HepG2 (cell line): ENCODE measurements at regions not wholly inside any gene's neighbourhood (a gene's known extent, or its start where the extent isn't known, plus 50 kb on each side); places are given as distances from the start of the nearest gene placed in this dataset.

Experiments
- ATAC-seq: fragments of 200-7000 bp; cut with Tn5 transposase; 3 replicates; pipeline ENCODE4 v1.9.1; 2020; ENCODE audit warnings: mild to moderate bottlenecking, moderate library complexity
- BruUV-seq: library from RNA; stranded (reverse); fragments of 400-500 nt; replicated peaks from 2 replicates; lab custom pipeline; 2021; lab: Mats Ljungman, UMichigan
- CTCF ChIA-PET: fragments of 300-600 bp; formaldehyde crosslinking; extraction: SDS; loops from one replicate; lab custom pipeline; 2021; ENCODE audit warnings: low total read pairs, inconsistent platforms, low intra/inter-chr PET ratio; lab: Yijun Ruan, JAX
- POLR2A ChIA-PET: fragments of 350-600 bp; sonication (Branson Sonifier 250); formaldehyde crosslinking; loops from one replicate; lab custom pipeline; 2020; ENCODE audit warnings: antibody characterized with exemption, inconsistent platforms; lab: Yijun Ruan, JAX
- DNase-seq: peaks from one replicate; pipeline ENCODE4 v3.0.0-alpha.2; 2015; ENCODE audit warnings: low spot score
- FAIRE-seq: peaks from 3 replicates; lab custom pipeline; 2011; peaks lifted over from hg19 to GRCh38; lab: Jason Lieb, UNC
- H2AFZ ChIP-seq: one replicate; pipeline ENCODE4 v1.6.1; 2011; ENCODE audit warnings: low read length, inconsistent platforms
- H3K27ac ChIP-seq: fragments of 300-600 bp; 3 replicates; pipeline ENCODE4 v1.8.0; 2011; ENCODE audit warnings: mixed run types, mild to moderate bottlenecking, mixed read lengths, low read length, inconsistent platforms; ENCODE audit not compliant: insufficient read depth; ENCODE audit errors: extremely low read length
- H3K27me3 ChIP-seq, 2 experiments: fragments of 200-600 bp in 1 of 2; 2 replicates in 1 of 2; 3 replicates in 1 of 2; pipeline versions ENCODE4 v1.6.0 to v1.8.0; 2011; ENCODE audit warnings: low read length in 2 of 2, mild to moderate bottlenecking in 2 of 2, moderate library complexity in 2 of 2, inconsistent platforms in 1 of 2; ENCODE audit not compliant: insufficient read depth in 2 of 2, control insufficient read depth in 1 of 2
- H3K36me3 ChIP-seq, 2 experiments: fragments of 200-600 bp in 1 of 2; replicated peaks in 1 of 2; 2 replicates in 1 of 2; 3 replicates in 1 of 2; pipeline versions ENCODE4 v1.5.1 to v1.8.0; 2011; ENCODE audit warnings: low read length in 2 of 2, inconsistent platforms in 1 of 2; ENCODE audit not compliant: insufficient read depth in 2 of 2, control insufficient read depth in 1 of 2
- H3K4me1 ChIP-seq: 2 replicates; pipeline ENCODE4 v1.5.1; 2012; ENCODE audit warnings: low read length, inconsistent platforms; ENCODE audit not compliant: insufficient read depth
- H3K4me2 ChIP-seq: 2 replicates; pipeline ENCODE4 v1.6.0; 2011; ENCODE audit warnings: low read depth, low read length, inconsistent platforms
- H3K4me3 ChIP-seq, 3 experiments: fragments of 200-600 bp in 1 of 3; sonication (generic), shearing (Covaris generic) in 1 of 3; replicated peaks in 1 of 3; 2 replicates each; pipeline ENCODE4 v1.5.1; 2011 to 2016; ENCODE audit warnings: low read length in 3 of 3, inconsistent platforms in 2 of 3, low read depth in 2 of 3, mild to moderate bottlenecking in 2 of 3, control low read depth in 1 of 3, mixed read lengths in 1 of 3; ENCODE audit not compliant: insufficient read depth in 1 of 3
- H3K79me2 ChIP-seq: one replicate; pipeline ENCODE4 v1.6.1; 2011; ENCODE audit warnings: low read length, inconsistent platforms; ENCODE audit not compliant: insufficient read depth
- H3K9ac ChIP-seq: 2 replicates; pipeline ENCODE4 v1.6.0; 2011; ENCODE audit warnings: mild to moderate bottlenecking, low read depth, low read length, inconsistent platforms; ENCODE audit not compliant: insufficient read depth
- H3K9me3 ChIP-seq: 2 replicates; pipeline ENCODE4 v1.5.1; 2012; ENCODE audit warnings: mild to moderate bottlenecking, low read length
- H4K20me1 ChIP-seq: 2 replicates; pipeline ENCODE4 v1.6.0; 2011; ENCODE audit warnings: inconsistent platforms, mild to moderate bottlenecking, low read length, moderate library complexity; ENCODE audit not compliant: insufficient read depth
- AKAP8 ChIP-seq: sonication (generic); formaldehyde crosslinking; IDR thresholded peaks from 2 replicates; pipeline ENCODE4 v1.5.1; 2020; ENCODE audit warnings: mild to moderate bottlenecking, missing genetic modification reagents
- ARHGAP35 ChIP-seq: sonication (generic); formaldehyde crosslinking; IDR thresholded peaks from 2 replicates; pipeline ENCODE4 v1.9.0; 2022; ENCODE audit warnings: mild to moderate bottlenecking, inconsistent platforms, moderate library complexity, missing genetic modification reagents, borderline replicate concordance
- CEBPZ ChIP-seq: IDR thresholded peaks from 2 replicates; pipeline ENCODE4 v1.6.1; 2012; ENCODE audit warnings: low read length, improper control_type of control experiment
- FIP1L1 ChIP-seq: fragments of 200-400 bp; formaldehyde crosslinking; IDR thresholded peaks from 2 replicates; pipeline ENCODE4 v1.6.1; 2018; ENCODE audit warnings: low read depth, mild to moderate bottlenecking, low read length, moderate library complexity, borderline replicate concordance; ENCODE audit not compliant: insufficient read depth
- GATAD2A ChIP-seq: IDR thresholded peaks from 2 replicates; pipeline ENCODE4 v1.6.1; 2016
- GTF2F1 ChIP-seq: fragments of 150-350 bp; IDR thresholded peaks from 2 replicates; pipeline ENCODE4 v1.6.1; 2014; ENCODE audit warnings: low read length
- HNF4G ChIP-seq, 2 experiments: sonication (generic) in 1 of 2; formaldehyde crosslinking in 1 of 2; IDR thresholded peaks; 2 replicates each; pipeline versions ENCODE4 v1.4.0 to v1.6.1; 2011 to 2020; ENCODE audit warnings: borderline replicate concordance in 2 of 2, low read depth in 2 of 2, mild to moderate bottlenecking in 2 of 2, low read length in 1 of 2, missing genetic modification reagents in 1 of 2, moderate library complexity in 1 of 2
- JDP2 ChIP-seq: sonication (generic); formaldehyde crosslinking; IDR thresholded peaks from 2 replicates; pipeline ENCODE4 v1.8.1; 2022; ENCODE audit warnings: missing genetic modification reagents, borderline replicate concordance
- JUNB ChIP-seq: sonication (generic); formaldehyde crosslinking; IDR thresholded peaks from 2 replicates; pipeline ENCODE4 v1.8.0; 2022; ENCODE audit warnings: missing genetic modification reagents, mild to moderate bottlenecking, borderline replicate concordance
- KDM5A ChIP-seq: fragments of 200-600 bp; sonication (generic); IDR thresholded peaks from 2 replicates; pipeline ENCODE4 v1.7.0; 2018; ENCODE audit warnings: antibody characterized with exemption, mild to moderate bottlenecking, low read length, borderline replicate concordance
- KDM6A ChIP-seq: IDR thresholded peaks from 2 replicates; pipeline ENCODE4 v1.6.1; 2016; ENCODE audit warnings: low read depth
- SOX13 ChIP-seq, 3 experiments: fragments of 450-650 bp in 1 of 3; sonication (generic) in 1 of 3; formaldehyde crosslinking in 1 of 3; IDR thresholded peaks in 2 of 3; conservative IDR thresholded peaks in 1 of 3; 2 replicates each; pipeline versions ENCODE4 v1.5.0 to v1.6.1; 2016 to 2020; ENCODE audit warnings: antibody characterized with exemption in 1 of 3, mild to moderate bottlenecking in 1 of 3, missing compliant biosample characterization in 1 of 3, missing genetic modification reagents in 1 of 3, moderate library complexity in 1 of 3
- SOX6 ChIP-seq, 2 experiments: fragments of 450-650 bp in 1 of 2; sonication (generic) in 1 of 2; formaldehyde crosslinking in 1 of 2; IDR thresholded peaks; 2 replicates each; pipeline versions ENCODE4 v1.4.0 to v1.6.1; 2017 to 2020; ENCODE audit warnings: antibody characterized with exemption in 1 of 2, mild to moderate bottlenecking in 1 of 2, missing genetic modification reagents in 1 of 2
- ZNF883 ChIP-seq: sonication (generic); formaldehyde crosslinking; IDR thresholded peaks from 2 replicates; pipeline ENCODE4 v1.5.1; 2020; ENCODE audit warnings: mild to moderate bottlenecking, missing genetic modification reagents; ENCODE audit errors: not compliant biosample characterization
- WGBS: methylation state at CpG from one replicate; pipeline ENCODE4 v1.1.6; 2017; ENCODE audit warnings: low lambda C conversion rate; 5-methylcytosine and 5-hydroxymethylcytosine counted together
- in situ Hi-C: cut with HindIII; loops from 2 replicates; pipeline ENCODE4 v1.10.0; 2017; ENCODE audit warnings: low pct_unique_long_range_greater_than_20kb; ENCODE audit not compliant: extremely low pct_ligation_motif_present
- intact Hi-C: fragments of 100-400 bp; cut with micrococcal nuclease; formaldehyde crosslinking; loops from one replicate; pipeline ENCODE4 v1.10.0; 2022; ENCODE audit not compliant: unreplicated experiment
- TF ChIP-seq, protein P1 (sequence below): IDR thresholded peaks from 2 replicates; pipeline ENCODE4 v1.6.1; 2016; ENCODE audit warnings: mild to moderate bottlenecking
- TF ChIP-seq, protein P2 (sequence below): sonication (generic); formaldehyde crosslinking; IDR thresholded peaks from 2 replicates; pipeline ENCODE4 v1.4.0; 2020; ENCODE audit warnings: missing genetic modification reagents

DNA sequence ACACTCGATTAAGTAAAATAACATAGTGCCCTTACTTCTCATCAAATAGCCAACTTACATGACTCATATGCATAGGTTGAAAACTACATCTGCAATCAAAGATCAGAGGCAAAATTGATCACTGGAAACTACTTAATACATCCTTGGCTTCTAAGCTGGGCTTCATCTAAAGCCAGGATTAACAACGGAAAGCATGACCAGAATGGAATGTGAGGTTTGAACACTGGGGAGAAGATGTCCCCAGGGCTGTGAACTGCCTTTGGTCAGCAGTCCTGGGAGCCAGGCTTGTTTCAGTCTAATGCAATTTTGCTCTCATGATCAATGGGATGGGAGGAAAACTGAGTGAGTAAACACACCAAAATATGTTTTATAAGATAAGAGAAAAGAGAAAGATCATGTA, 192.5 kb upstream of the TTC29 start:
- BruUV-seq = no TSS peak
- Histone ChIP-seq H3K4me3 (no peak overlapping the region), H3K4me1 (no peaks in the 10 kb centered on the region), H3K9me3 (no peaks in the 10 kb centered on the region), H2AFZ (no peak overlapping the region), H3K79me2 (no peaks in the 10 kb centered on the region), H3K9ac (no peak overlapping the region), H3K36me3 (no peaks in the 10 kb centered on the region), H3K4me2 (no peak overlapping the region), H3K27me3 (no peaks in the 10 kb centered on the region), H4K20me1 (no peaks in the 10 kb centered on the region), H3K27ac (no peak overlapping the region)
- ChIA-PET POLR2A (no interaction called here), CTCF (no interaction called here)
- intact Hi-C loops = no loop called here
- in situ Hi-C loops = no loop called here
- FAIRE-seq (no peak), ATAC-seq (no peak), DNase-seq (no peak)
- 0% methylated on average over 2 of the region's 2 CpGs for WGBS
- no peak for TF ChIP-seq ZNF883 (CRISPR knock-in tag)
- no peak for TF ChIP-seq JDP2 (CRISPR knock-in tag)
- no peak for TF ChIP-seq SOX6 (IDR thresholded peaks at IDR 0.05)
- TF ChIP-seq SOX6 (CRISPR knock-in tag; IDR thresholded peaks at IDR 0.05) = no peak
- TF ChIP-seq CEBPZ = no peak
- TF ChIP-seq KDM6A (CRISPR knock-in tag) = no peak
- TF ChIP-seq, protein P1, sequence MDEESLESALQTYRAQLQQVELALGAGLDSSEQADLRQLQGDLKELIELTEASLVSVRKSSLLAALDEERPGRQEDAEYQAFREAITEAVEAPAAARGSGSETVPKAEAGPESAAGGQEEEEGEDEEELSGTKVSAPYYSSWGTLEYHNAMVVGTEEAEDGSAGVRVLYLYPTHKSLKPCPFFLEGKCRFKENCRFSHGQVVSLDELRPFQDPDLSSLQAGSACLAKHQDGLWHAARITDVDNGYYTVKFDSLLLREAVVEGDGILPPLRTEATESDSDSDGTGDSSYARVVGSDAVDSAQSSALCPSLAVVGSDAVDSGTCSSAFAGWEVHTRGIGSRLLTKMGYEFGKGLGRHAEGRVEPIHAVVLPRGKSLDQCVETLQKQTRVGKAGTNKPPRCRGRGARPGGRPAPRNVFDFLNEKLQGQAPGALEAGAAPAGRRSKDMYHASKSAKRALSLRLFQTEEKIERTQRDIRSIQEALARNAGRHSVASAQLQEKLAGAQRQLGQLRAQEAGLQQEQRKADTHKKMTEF (CRISPR knock-in tag) = no peak
- TF ChIP-seq AKAP8 (CRISPR knock-in tag) = no peak
- TF ChIP-seq JUNB (CRISPR knock-in tag) = no peak
- no peak for TF ChIP-seq KDM5A
- TF ChIP-seq SOX13 (IDR thresholded peaks at IDR 0.05) = no peak
- no peak for TF ChIP-seq SOX13 (CRISPR knock-in tag; conservative IDR thresholded peaks at IDR 0.05 in 1 of 2, IDR thresholded peaks at IDR 0.05 in 1 of 2)
- TF ChIP-seq FIP1L1 = no peak
- no peak for TF ChIP-seq GTF2F1
- no peak for TF ChIP-seq GATAD2A (CRISPR knock-in tag)
- TF ChIP-seq HNF4G (IDR thresholded peaks at IDR 0.05; ENCODE audit: borderline replicate concordance, low read depth, low read length) = no peak
- TF ChIP-seq HNF4G (CRISPR knock-in tag; IDR thresholded peaks at IDR 0.05; ENCODE audit: borderline replicate concordance, low read depth) = no peak
- TF ChIP-seq ARHGAP35 (CRISPR knock-in tag) = no peak
- TF ChIP-seq, protein P2, sequence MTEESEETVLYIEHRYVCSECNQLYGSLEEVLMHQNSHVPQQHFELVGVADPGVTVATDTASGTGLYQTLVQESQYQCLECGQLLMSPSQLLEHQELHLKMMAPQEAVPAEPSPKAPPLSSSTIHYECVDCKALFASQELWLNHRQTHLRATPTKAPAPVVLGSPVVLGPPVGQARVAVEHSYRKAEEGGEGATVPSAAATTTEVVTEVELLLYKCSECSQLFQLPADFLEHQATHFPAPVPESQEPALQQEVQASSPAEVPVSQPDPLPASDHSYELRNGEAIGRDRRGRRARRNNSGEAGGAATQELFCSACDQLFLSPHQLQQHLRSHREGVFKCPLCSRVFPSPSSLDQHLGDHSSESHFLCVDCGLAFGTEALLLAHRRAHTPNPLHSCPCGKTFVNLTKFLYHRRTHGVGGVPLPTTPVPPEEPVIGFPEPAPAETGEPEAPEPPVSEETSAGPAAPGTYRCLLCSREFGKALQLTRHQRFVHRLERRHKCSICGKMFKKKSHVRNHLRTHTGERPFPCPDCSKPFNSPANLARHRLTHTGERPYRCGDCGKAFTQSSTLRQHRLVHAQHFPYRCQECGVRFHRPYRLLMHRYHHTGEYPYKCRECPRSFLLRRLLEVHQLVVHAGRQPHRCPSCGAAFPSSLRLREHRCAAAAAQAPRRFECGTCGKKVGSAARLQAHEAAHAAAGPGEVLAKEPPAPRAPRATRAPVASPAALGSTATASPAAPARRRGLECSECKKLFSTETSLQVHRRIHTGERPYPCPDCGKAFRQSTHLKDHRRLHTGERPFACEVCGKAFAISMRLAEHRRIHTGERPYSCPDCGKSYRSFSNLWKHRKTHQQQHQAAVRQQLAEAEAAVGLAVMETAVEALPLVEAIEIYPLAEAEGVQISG (CRISPR knock-in tag) = no peak
